ENCODE measurements at regions not wholly inside any gene's neighbourhood (a gene's known extent, or its start where the extent isn't known, plus 50 kb on each side); places are given as distances from the start of the nearest gene placed in this dataset.
"Not testable (repeated sequence)": the region's sequence is repeated elsewhere in the genome, so short reads cannot be mapped to it uniquely, and the experiment has no call there.

DNA sequence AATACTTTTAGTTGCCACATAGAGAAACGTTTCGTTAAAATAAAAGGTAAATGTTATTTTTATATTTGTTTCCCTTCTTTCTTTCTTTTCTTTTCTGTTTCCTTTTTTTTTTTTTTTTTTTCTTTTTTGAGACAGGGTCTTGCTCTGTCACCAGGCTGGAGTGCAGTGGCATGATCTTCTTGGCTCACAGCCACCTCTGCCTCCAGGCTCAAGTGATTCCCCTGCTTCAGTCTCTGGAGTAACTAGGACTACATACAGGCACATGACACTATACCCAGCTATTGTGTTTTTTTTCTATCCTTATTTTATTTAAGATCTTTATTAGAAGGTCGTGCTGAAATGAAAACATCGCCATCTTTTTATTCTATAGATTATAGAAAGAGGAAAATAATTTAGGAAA, 661.8 kb upstream of the MBL2 start:
- no peak for DNase-seq (ENCODE audit: low read depth, low spot score)

DNA sequence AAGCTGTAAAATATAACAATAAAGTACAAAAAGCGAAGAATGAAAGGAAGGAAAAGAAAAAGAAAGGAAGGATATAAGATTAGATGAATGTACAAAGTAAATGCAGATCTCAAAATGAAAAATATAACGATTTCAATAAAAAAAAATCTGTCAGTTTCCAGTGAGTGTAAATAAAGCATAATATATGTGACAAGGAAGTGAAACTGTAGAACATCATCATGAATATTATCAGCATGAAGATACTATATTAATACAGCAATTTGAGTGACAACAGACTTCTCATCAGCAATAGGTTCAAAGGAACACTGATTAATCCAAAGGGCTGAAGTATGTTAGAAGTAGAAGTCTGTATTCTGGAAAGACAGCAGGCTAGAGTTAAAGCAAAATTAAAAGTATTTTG, 659.5 kb upstream of the MBL2 start:
- DNase-seq (ENCODE audit: low read depth, low spot score): no peak

DNA sequence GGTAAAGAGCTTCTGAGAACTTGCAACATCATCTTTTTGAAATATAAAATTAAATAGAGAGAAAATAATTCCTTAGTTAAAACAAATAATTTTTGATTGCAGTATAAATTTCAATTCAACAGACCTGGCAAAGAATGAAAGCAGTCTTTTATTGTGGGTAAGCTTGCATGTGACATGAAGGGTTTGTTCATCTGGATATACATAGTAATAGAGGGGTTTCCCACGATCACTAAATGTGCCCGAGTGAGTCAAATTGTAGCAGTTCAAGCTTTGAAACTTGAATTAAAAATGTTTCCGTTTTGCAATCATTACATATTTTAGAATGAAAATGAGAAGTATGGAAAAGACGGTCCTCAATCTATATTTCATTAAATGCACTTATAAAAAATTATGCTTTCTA, 658.4 kb upstream of the MBL2 start:
- DNase-seq (ENCODE audit: low read depth, low spot score): no peak

DNA sequence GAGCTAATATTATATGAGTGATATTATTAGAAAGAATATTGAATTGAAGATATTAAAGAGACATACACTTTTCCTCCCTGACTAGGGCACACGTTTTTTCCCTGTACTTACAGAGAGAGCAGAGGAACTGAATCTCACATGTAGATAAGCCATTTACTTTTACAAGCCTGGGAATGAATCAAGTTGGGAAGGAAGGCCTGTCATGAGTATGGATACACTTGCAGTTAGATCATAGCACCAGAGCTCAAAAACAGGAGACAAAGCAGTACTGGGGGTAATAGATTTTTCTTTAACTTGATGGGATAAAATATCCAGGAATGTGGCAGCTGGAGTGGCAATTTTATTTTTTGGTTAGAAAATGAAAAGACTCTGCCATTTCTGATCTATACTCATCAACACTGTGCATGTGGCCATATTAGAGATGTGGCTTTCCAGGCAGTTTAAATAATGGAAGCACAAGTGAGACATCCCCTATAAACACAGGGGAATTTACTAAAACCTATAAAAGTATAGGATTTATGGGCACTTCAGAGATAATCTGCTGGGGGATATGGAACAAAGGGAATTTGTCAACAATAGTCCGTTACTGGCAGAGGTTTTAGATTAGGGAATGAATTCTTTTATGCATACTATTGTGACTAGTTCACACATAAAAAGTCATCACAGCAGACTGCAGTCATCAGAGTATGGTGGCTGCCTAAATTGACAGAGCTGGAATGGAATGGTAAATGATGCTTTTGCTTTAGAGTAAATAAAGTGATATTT, 657.7 kb upstream of the MBL2 start:
- DNase-seq (ENCODE audit: low read depth, low spot score): no peak

DNA sequence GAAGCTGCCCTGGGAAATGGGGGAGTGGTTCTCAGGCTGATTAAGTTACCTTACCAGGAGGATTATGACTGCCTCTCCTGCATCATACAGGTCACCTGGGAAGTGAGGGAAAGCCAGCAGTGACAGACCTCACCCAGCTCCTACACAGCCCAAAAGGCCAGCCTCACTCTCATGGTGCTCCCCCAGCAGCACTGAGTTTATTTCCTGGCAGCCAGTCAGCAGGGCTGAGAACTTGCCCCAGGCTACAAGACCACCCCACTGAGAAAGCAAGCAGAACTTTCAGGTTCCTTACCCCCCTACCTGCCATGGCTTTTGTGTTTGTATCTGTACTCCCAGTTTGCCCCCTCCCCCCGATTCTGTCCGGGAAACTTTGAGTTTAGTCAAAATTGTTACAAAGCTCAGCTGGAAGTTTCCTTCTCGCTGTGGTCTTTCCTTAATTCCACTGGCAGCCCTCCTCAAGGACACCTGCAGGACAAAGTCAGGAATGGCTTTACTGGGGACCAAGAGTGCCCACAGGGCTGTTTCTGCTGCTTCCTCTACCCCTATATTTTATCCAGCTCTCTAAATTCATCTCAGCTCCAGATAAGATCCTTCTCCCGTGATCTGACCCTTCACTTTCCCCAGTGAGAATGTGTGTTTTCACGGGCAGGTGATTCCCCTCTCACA, 649.8 kb upstream of the MBL2 start:
- no peak for DNase-seq (ENCODE audit: low read depth, low spot score)

DNA sequence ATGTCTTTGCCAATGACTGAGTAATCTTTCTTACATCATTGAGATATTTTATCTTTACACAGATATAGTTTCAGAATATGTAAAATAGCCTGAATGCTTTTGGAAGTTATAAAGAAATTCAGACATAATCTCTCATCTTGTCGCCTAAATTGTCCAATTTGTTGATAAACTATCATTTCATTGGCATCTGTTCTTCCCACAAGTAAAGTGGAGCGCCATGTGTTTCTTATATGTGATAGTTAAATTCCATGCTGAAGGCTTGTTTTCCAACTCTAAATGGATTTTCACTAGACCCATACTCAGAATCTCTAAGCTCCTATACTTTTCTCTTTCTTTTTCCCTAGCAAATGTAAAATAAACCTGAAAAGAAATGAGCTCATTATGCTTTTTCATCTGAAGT, 640.1 kb upstream of the MBL2 start:
- no peak for DNase-seq (ENCODE audit: low read depth, low spot score)

DNA sequence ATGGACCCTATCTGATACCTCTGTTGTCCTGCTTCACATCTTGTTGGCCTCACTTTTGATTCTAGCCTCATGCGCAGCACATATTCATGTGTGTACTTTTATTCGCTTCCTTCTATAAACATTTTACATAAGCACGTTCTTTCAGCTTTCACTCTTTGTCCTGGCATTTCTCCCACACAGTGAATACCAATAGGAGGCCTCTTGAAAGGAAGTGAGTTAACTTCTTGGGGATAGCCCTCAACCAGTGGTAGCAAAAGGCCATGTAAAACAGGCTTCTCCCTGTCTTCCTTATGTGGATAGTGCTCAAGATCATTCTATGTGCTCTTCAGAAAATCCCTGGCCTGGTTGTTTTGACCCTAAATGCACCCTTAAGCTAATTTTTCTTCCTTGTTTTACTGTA, 633.9 kb upstream of the MBL2 start:
- peak; percentile 4 for DNase-seq (ENCODE audit: low read depth, low spot score)

DNA sequence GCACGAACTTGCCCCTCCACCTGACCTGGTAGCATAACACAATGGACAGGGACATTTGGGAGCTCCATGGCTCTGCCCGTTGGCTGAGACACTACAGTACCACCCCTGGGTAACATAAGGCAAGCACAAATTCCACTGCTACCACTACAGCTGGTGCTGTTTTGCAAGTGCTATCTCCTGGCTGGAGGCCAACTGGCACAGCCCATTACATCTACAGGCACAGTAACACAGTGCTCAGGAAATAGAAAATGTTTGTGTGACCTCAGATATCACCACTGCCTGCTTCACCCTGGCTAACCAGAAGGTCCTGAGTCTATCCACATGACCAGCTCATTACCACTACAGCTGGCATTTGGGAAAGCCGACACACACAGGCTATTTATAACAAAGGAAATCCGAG, 631.1 kb upstream of the MBL2 start:
- peak; percentile 17 for DNase-seq (ENCODE audit: low read depth, low spot score)

DNA sequence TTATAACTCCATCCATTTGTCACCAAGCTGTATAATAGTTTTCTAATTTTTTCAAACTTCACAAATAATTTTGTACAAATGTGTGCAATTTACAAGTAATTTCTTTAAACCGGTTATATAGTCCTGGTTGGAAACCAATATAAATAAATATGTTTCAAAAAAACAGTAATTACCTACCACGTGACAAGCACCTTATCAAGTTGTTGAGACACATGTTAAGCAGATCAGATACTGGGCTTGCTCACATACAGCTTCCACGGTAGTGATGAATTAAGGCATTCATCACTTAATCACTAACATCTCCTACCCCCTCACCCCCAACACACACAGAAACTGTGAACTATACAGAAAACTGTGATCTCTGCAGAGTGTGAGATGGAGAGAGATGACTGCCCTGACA, 630.0 kb upstream of the MBL2 start:
- DNase-seq (ENCODE audit: low read depth, low spot score): no peak

DNA sequence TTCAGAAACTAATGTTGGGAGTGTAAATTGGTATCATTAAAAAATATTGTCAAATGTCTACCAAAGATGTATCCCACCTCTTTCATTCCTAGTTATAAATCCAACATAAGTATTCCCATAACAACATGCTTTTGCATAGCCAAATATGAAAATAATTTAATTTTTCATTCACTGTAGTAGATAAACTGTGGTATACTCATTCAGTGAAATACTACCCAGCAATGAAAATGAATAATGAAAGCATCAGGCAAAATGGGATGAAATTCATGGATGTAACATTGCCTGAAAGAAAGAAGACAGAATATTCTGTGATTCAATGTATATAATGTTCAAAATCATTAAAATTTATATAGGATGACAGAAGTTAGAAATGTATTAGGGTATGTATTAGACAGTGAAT, 629.0 kb upstream of the MBL2 start:
- no peak for DNase-seq (ENCODE audit: low read depth, low spot score)

DNA sequence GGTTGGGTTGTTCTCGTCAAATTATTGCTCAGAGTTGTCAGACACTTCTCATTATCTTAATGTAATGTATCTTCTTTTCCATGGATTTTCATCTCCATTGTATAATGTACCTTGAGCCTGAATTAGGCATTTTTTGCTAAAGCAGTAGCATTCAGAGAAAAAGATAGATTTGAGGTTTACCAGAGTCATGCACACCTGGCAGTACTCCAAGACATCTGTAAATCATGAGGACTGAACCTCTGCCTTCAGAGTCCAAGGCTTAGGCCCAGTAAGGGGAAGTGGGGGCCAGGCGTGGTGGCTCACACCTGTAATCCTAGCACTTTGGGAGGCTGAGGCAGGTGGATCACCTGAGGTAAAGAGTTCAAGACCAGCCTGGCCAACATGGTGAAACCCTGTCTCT, 624.3 kb upstream of the MBL2 start:
- DNase-seq (ENCODE audit: low read depth, low spot score): no peak

DNA sequence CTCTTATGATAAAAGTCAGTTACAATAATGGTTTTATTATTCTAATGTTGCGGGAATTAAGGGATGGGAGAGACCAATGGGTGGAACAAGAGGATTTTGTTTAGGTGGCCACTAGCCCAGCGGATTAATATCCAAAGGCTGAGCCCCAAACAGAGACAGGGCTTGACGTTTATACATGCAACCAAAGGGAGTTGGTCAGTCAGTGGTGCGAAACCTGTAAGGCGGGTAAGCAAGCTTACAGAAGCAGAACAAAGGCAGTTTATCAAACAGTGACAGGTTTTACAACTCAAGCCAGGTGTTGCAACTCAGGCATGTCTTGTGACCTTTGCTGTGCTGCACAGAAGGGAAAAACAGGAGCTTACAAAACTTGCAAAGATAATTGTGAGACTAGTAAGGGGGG, 622.9 kb upstream of the MBL2 start:
- no peak for DNase-seq (ENCODE audit: low read depth, low spot score)

DNA sequence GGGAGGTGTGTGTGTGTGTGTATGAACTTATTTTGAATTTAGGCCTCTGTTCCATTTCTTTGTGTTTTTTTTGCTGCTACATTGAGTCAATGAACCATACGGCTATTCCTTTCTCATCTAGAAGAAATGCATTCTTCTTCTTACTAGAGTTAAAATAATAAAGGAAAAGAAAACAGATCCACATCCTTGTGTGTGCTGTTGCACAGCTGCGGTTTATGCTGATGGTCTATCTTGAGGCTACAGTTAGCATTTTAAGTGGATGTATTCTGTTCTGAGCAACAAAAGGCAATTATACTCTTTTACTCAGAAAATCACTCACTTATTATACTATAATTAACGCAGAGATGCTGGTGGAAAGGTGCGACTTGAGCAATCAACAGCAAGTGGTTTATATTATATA, 615.0 kb upstream of the MBL2 start:
- DNase-seq (ENCODE audit: low read depth, low spot score): peak; percentile 9

DNA sequence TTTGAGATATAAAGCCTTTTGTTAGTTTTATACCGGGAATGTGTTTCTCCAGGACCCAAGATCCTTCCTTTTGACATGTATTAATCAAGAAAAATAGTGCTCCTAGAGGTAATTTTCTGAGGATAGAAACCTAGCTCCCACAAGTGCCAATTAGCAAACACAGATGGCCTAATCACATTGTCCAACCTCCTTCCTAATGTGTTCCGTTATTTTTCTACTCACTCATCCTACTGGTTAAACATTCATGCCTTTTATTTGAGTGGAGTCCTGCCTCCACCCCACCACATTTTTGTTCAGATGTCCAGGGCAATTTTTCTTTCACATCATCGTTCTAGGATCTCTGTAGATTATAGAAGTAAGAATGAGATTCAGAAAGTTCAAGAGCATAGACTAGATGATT, 610.0 kb upstream of the MBL2 start:
- DNase-seq (ENCODE audit: low read depth, low spot score): no peak

DNA sequence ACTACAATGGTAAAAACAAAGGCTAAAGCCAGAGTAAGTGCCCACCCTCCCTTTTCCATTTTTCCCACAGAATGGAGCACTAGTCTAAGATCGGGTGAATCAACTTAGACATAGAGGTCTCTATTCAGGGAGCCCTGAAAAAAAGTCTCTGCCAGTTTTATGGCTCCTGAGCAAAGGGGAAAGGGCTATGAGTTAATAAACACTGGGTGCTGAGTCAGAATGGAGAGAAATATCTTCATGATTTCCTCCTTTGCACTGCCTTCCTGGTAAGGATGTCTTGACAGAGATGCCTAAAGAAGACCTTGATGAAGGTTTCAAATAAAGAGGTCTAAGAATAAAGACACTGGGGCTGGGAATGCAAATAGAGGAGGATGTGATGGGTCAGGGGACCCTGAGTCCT, 607.4 kb upstream of the MBL2 start:
- no peak for DNase-seq (ENCODE audit: low read depth, low spot score)

DNA sequence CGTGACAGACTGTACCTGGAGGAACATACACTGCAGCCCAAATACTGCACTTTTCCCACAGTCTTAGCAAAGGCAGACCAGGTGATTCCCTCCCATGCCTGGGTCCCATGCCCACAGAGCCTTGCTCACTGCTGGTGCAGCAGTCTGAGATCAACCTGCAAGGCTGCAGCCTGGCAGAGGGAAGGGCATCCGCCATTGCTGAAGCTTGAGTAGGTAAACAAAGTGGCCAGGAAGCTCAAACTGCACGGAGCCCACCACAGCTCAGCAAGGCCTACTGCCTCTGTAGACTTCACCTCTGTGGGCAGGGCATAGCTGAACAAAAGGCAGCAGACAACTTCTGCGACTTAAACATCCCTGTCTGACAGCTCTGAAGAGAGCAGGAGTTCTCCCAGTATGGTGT, 597.8 kb upstream of the MBL2 start:
- DNase-seq (ENCODE audit: low read depth, low spot score): no peak

DNA sequence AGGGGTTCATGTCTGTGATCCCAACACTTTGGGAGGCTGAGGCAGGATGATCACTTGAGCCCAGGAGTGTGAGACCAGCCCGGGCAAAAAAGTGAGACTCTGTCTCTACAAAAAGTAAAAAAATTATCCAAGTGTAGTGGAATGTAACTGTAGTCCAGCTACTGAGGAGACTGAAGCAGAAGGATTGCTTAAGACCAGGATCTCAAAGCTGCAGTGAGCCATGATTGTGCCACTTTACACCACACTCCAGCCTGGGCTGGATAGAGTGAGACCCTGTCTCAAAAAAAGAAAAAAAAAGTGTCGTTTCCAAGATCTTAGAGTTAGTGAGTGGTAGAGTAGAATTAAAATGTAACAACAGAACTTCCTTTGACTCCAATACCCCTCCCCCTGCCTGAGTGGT, 589.4 kb upstream of the MBL2 start:
- no peak for DNase-seq (ENCODE audit: low read depth, low spot score)

DNA sequence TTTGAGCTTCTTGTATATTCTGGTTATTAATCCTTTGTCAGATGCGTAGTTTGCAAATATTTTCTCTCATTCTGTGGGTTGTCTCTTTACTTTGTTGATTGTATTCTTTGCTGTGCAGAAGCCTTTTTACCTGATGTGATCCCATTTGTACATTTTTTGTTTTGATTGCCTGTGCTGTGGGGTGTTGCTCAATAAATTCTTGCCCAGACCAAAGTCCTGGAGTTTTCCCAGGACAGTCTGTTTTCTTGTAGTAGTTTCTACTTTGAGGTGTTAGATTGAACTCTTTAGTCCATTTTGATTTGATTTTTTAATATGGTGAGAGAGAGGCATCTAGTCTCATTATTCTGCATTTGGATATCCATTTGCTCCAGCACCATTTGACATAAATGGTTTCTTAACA, 588.7 kb upstream of the MBL2 start:
- DNase-seq (ENCODE audit: low read depth, low spot score): no peak

DNA sequence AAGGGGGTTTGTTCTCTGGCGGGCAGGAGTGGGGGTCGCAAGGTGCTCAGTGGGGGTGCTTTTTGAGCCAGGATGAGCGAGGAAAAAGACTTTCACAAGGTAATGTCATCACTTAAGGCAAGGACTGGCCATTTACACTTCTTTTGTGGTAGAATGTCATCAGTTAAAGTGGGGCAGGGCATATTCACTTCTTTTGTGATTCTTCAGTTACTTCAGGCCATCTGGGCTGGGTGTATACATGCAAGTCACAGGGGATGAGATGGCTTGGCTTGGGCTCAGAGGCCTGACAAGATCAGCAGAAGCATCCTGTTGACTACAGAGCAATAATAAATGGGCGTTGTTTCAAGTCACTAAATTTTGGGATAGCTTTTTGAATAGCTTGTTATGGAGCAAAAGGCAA, 586.4 kb upstream of the MBL2 start:
- not testable (repeated sequence) for DNase-seq (ENCODE audit: low read depth, low spot score)

DNA sequence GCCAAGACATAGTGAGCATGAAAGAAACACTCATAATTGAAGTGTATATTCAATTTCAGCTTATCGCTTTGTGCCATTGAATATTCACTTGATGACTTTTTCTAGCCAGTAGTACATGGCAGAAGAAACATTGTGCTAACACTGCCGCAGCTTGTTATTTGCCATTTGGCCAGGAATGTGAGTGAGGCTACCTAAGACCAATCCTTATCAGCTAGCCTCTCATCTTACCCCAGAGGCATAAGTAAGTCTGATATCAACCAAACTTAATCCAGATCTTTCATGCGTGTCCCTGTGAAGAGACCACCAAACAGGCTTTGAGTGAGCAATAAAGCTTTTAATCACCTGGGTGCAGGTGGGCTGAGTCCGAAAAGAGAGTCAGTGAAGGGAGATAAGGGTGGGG, 586.0 kb upstream of the MBL2 start:
- DNase-seq (ENCODE audit: low read depth, low spot score): no peak

DNA sequence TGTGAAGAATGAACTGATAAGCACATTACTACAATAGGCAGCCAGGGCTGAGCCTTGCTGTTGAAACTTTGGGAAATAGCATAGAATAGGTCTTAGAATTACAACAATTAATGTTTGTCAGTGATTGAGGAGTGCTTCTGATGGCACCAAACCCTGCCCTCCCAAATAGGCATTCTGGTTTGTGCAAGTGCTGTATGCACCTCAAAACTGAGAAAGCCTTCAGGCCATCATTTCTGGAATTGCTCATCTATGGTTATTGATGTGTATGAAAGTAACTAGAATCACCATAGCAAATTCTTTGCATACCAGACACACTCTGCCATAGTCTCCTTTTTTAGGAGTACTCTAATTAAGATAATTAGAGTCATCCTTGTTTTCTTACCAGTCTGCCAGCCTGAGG, 585.0 kb upstream of the MBL2 start:
- DNase-seq (ENCODE audit: low read depth, low spot score): no peak

DNA sequence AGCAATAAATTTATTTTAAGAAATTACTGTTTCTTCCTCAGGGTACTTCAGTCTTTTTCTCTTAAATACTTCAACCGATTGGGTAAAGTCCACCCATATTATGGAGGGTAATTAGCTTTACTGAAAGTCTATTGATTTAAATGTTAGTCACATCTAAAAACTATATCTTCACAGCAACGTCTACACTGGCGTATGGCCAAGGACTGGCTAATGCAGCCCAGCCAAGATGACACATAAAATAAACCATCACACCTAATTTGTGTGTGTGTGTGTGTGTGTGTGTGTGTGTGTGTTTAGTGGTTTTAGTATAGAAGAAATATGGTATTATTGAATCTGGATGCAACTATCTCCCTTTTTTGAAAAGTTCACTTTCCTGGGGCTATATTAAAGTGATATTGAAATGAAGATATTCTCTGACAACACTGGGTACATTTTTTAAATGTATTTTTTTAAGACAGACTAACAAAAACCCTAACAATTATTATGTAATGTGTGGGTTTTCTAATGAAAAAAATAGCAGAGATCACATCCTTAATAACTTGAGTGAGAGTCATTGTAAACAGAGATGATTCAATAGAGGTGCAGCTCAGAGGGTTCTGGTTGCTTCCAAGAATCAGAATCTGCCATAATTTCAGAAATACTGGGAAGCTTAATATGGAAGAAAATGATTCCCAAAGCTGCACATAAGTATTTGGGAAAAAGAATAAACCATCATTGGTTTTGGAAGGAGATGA, 584.2 kb upstream of the MBL2 start:
- DNase-seq (ENCODE audit: low read depth, low spot score): no peak

DNA sequence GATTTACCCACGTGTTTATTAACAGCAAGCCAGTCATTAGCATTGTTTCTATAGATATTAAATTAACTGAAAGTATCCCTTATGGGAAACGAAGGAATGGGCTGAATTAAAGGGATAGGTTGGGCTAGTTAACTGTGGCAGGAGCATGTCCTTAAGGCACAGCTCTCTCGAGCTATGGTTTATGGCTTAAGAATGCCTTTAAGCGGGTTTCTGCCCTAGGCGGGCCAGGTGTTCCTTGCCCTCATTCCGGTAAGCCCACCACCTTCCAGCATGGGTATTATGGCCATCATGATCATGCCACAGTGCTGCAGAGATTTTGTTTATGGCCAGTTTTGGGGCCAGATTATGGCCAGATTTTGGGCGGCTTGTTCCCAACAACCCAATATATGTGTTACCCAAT, 569.9 kb upstream of the MBL2 start:
- not testable (repeated sequence) for DNase-seq (ENCODE audit: low read depth, low spot score)

Data from smooth muscle cell of the brain vasculature (primary cell).